ENCODE measurements at regions not wholly inside any gene's neighbourhood (a gene's known extent, or its start where the extent isn't known, plus 50 kb on each side); places are given as distances from the start of the nearest gene placed in this dataset.

- Histone ChIP-seq H3K79me1 (ENCODE audit: low read depth, low read length) (no peaks in the 10 kb centered on the region), H4K20me1 (replicated peaks in 1 of 2; ENCODE audit: control insufficient read depth in 1 of 2, insufficient read depth in 2 of 2, low read length in 2 of 2) (no peaks in the 10 kb centered on the region), H3K18ac (ENCODE audit: extremely low read depth, low read length) (no peak overlapping the region), H3K4ac (replicated peaks; ENCODE audit: insufficient read length, low read depth, low read length) (no peak overlapping the region), H3K23ac (ENCODE audit: insufficient read length) (no peak overlapping the region), H3K27ac (ENCODE audit: low read depth, low read length) (no peak overlapping the region), H4K8ac (ENCODE audit: extremely low read depth, insufficient read depth, low read length) (no peak overlapping the region), H3K23me2 (ENCODE audit: low read depth, low read length) (no peaks in the 10 kb centered on the region; the same call in 1 of the 2 replicates), H2BK5ac (ENCODE audit: low read depth, low read length) (no peak overlapping the region), H4K5ac (ENCODE audit: insufficient read length, low read depth, low read length) (no peak overlapping the region), H2AK5ac (ENCODE audit: low read depth, low read length) (no peak overlapping the region), H3K4me1 (replicated peaks in 1 of 4; ENCODE audit: control insufficient read depth in 3 of 4, insufficient read depth in 4 of 4, low read length in 3 of 4) (peaks cover 2 to 12% (median 4%) of the 10 kb centered on the region in 4 experiments; a peak in 4 of 7 replicates), H3K79me2 (ENCODE audit: control insufficient read depth in 1 of 2, insufficient read depth in 2 of 2, low read length in 2 of 2) (no peaks in the 10 kb centered on the region), H2BK20ac (ENCODE audit: low read length) (no peak overlapping the region), H2BK15ac (ENCODE audit: low read length) (no peak overlapping the region), H3K14ac (ENCODE audit: insufficient read length) (no peak overlapping the region), H2AFZ (ENCODE audit: low read length) (no peak overlapping the region), H4K91ac (replicated peaks; ENCODE audit: insufficient read length, low read length) (no peak overlapping the region), H3K56ac (replicated peaks; ENCODE audit: insufficient read length, low read depth, low read length) (no peak overlapping the region), H3K36me3 (ENCODE audit: control insufficient read depth in 2 of 4, insufficient read depth in 4 of 4, low read length in 3 of 4) (no peaks in the 10 kb centered on the region), H2BK12ac (ENCODE audit: low read depth, low read length) (no peak overlapping the region), H3K4me2 (ENCODE audit: insufficient read depth in 1 of 2, low read depth in 2 of 2, low read length in 2 of 2) (no peak overlapping the region), H3K27me3 (replicated peaks in 1 of 4; ENCODE audit: control insufficient read depth in 3 of 4, extremely low read depth in 1 of 4, insufficient read depth in 3 of 4, low read length in 3 of 4) (peaks cover 0 to 2% (median 0%) of the 10 kb centered on the region in 4 experiments; a peak in 1 of 7 replicates), H3K9me3 (ENCODE audit: insufficient read depth in 2 of 2, low read depth in 1 of 2, low read length in 1 of 2) (no peaks in the 10 kb centered on the region), H2BK120ac (replicated peaks; ENCODE audit: low read depth, low read length) (no peak overlapping the region), H3K9ac (replicated peaks in 1 of 4; ENCODE audit: extremely low read depth in 1 of 4, low read depth in 3 of 4, low read length in 3 of 4) (no peak overlapping the region), H3K4me3 (ENCODE audit: extremely low read depth in 1 of 4, insufficient read depth in 2 of 4, low read depth in 3 of 4, low read length in 4 of 4) (no peak overlapping the region)
- 95% methylated on average over 1 of the region's 1 CpG; no CpG with 5 or more reads in 1 of the 2 experiments for WGBS, 2 experiments (ENCODE audit: extremely low coverage in 1 of 2, insufficient coverage in 1 of 2, insufficient read length in 1 of 2, insufficient replicate concordance in 2 of 2, low coverage in 1 of 2, low lambda C conversion rate in 2 of 2, missing lambda C conversion rate in 1 of 2)
- DNase-seq (ENCODE audit: low read depth in 1 of 2, low spot score in 2 of 2) (no peak), FAIRE-seq (no peak)
- ChIA-PET POLR2A (ENCODE audit: partially characterized antibody) (no interaction called here), CTCF (ENCODE audit: partially characterized antibody) (interaction anchor here (1.0 to 2.5 kb wide), 2 partner anchors 9 to 190 kb away, joined by 3 to 6 read pairs; no protein-coding TSS in a partner anchor)
- no peak for TF ChIP-seq E2F6 (IDR thresholded peaks at IDR 0.05)
- TF ChIP-seq BACH1 (IDR thresholded peaks at IDR 0.05; ENCODE audit: low read length): no peak
- no peak for TF ChIP-seq CHD2 (IDR thresholded peaks at IDR 0.05; ENCODE audit: low read length)
- no peak for TF ChIP-seq ZNF274 (IDR thresholded peaks at IDR 0.05; ENCODE audit: borderline replicate concordance, extremely low read depth, low read length)
- TF ChIP-seq SIRT6 (IDR thresholded peaks at IDR 0.05; ENCODE audit: low read length): no peak
- TF ChIP-seq NRF1 (IDR thresholded peaks at IDR 0.05; ENCODE audit: low read depth, low read length): no peak
- no peak for TF ChIP-seq RXRA (IDR thresholded peaks at IDR 0.05; ENCODE audit: insufficient read depth, low read depth, low read length)
- no peak for TF ChIP-seq EZH2 (IDR thresholded peaks at IDR 0.05; ENCODE audit: low read depth, low read length, severe bottlenecking)
- TF ChIP-seq TAF1 (IDR thresholded peaks at IDR 0.05; ENCODE audit: low read depth, low read length): no peak
- TF ChIP-seq CEBPB (IDR thresholded peaks at IDR 0.05; ENCODE audit: low read depth, low read length): no peak
- TF ChIP-seq CTCF (IDR thresholded peaks at IDR 0.05; ENCODE audit: control extremely low read depth in 1 of 3, insufficient read depth in 1 of 3, low read depth in 1 of 3, low read length in 3 of 3): no peak
- no peak for TF ChIP-seq CBX5 (IDR thresholded peaks at IDR 0.05; ENCODE audit: low read depth, low read length)
Measured at GRCh38 chr20:11790046-11790445, 127.6 kb upstream of the BTBD3 start.

Data from H1 (cell line).